ENCODE measurements at regions not wholly inside any gene's neighbourhood (a gene's known extent, or its start where the extent isn't known, plus 50 kb on each side); places are given as distances from the start of the nearest gene placed in this dataset.

DNA sequence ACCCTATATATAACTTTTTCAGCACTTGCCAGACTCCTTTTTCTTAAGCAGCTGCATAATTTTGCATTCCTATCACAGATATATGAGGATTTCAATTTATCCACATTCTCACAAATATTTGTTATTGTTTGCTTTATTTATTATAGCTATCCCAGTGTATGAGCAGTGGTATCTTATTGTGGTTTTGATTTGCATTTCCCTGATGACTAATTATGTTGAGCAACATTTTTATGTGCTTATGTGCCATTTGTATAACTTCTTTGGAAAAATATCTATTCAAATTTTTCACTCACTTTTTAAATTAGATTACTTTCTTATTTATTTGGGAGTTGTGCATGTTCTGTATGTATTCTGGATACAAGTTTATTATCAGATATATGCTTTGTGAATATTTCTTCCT lies 361.9 kb downstream of the KCTD8 start:
- TF ChIP-seq, protein P1, sequence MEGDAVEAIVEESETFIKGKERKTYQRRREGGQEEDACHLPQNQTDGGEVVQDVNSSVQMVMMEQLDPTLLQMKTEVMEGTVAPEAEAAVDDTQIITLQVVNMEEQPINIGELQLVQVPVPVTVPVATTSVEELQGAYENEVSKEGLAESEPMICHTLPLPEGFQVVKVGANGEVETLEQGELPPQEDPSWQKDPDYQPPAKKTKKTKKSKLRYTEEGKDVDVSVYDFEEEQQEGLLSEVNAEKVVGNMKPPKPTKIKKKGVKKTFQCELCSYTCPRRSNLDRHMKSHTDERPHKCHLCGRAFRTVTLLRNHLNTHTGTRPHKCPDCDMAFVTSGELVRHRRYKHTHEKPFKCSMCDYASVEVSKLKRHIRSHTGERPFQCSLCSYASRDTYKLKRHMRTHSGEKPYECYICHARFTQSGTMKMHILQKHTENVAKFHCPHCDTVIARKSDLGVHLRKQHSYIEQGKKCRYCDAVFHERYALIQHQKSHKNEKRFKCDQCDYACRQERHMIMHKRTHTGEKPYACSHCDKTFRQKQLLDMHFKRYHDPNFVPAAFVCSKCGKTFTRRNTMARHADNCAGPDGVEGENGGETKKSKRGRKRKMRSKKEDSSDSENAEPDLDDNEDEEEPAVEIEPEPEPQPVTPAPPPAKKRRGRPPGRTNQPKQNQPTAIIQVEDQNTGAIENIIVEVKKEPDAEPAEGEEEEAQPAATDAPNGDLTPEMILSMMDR (conservative IDR thresholded peaks at IDR 0.05; ENCODE audit: low read depth in 2 of 2): no peak
- TF ChIP-seq POLR2AphosphoS5 (IDR thresholded peaks at IDR 0.05; ENCODE audit: low read depth): no peak
- no peak for TF ChIP-seq NANOG (IDR thresholded peaks at IDR 0.05; ENCODE audit: borderline replicate concordance)
- TF ChIP-seq JUNB (IDR thresholded peaks at IDR 0.05; ENCODE audit: unreplicated experiment): no peak
- TF ChIP-seq, protein P2, sequence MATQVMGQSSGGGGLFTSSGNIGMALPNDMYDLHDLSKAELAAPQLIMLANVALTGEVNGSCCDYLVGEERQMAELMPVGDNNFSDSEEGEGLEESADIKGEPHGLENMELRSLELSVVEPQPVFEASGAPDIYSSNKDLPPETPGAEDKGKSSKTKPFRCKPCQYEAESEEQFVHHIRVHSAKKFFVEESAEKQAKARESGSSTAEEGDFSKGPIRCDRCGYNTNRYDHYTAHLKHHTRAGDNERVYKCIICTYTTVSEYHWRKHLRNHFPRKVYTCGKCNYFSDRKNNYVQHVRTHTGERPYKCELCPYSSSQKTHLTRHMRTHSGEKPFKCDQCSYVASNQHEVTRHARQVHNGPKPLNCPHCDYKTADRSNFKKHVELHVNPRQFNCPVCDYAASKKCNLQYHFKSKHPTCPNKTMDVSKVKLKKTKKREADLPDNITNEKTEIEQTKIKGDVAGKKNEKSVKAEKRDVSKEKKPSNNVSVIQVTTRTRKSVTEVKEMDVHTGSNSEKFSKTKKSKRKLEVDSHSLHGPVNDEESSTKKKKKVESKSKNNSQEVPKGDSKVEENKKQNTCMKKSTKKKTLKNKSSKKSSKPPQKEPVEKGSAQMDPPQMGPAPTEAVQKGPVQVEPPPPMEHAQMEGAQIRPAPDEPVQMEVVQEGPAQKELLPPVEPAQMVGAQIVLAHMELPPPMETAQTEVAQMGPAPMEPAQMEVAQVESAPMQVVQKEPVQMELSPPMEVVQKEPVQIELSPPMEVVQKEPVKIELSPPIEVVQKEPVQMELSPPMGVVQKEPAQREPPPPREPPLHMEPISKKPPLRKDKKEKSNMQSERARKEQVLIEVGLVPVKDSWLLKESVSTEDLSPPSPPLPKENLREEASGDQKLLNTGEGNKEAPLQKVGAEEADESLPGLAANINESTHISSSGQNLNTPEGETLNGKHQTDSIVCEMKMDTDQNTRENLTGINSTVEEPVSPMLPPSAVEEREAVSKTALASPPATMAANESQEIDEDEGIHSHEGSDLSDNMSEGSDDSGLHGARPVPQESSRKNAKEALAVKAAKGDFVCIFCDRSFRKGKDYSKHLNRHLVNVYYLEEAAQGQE (IDR thresholded peaks at IDR 0.05; ENCODE audit: unreplicated experiment): no peak
- no peak for TF ChIP-seq EZH2 (IDR thresholded peaks at IDR 0.05; ENCODE audit: low read depth, unreplicated experiment)
- TF ChIP-seq, protein P3, sequence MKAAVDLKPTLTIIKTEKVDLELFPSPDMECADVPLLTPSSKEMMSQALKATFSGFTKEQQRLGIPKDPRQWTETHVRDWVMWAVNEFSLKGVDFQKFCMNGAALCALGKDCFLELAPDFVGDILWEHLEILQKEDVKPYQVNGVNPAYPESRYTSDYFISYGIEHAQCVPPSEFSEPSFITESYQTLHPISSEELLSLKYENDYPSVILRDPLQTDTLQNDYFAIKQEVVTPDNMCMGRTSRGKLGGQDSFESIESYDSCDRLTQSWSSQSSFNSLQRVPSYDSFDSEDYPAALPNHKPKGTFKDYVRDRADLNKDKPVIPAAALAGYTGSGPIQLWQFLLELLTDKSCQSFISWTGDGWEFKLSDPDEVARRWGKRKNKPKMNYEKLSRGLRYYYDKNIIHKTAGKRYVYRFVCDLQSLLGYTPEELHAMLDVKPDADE (IDR thresholded peaks at IDR 0.05): no peak
- TF ChIP-seq EZH2phosphoT487 (IDR thresholded peaks at IDR 0.05; ENCODE audit: unreplicated experiment): no peak

Measured in GM23338 (cell line).